GM19468 (cell line): ENCODE measurements at regions not wholly inside any gene's neighbourhood (a gene's known extent, or its start where the extent isn't known, plus 50 kb on each side); places are given as distances from the start of the nearest gene placed in this dataset.
"Not testable (repeated sequence)": the region's sequence is repeated elsewhere in the genome, so short reads cannot be mapped to it uniquely, and the experiment has no call there.

Experiments used
- ATAC-seq: cut with Tn5 transposase; IDR thresholded peaks from one replicate; pipeline ENCODE4 v1.9.1; 2021; ENCODE audit warnings: mild to moderate bottlenecking, moderate library complexity, moderate number of reproducible peaks; ENCODE audit not compliant: unreplicated experiment; ENCODE audit errors: extremely low read depth

GRCh38 chr5:92207151-92207550 lies 824.0 kb upstream of the ARRDC3 start:
- ATAC-seq, result no peak

GRCh38 chr5:92206681-92207080 lies 823.6 kb upstream of the ARRDC3 start:
- no peak for ATAC-seq

- ATAC-seq, result not testable (repeated sequence)
Observed at GRCh38 chr5:92199035-92199434, 815.9 kb upstream of the ARRDC3 start.

GRCh38 chr5:92181656-92182055 lies 798.5 kb upstream of the ARRDC3 start:
- ATAC-seq, result no peak

- no peak for ATAC-seq
Observed at GRCh38 chr5:92180391-92180790, 797.3 kb upstream of the ARRDC3 start.

GRCh38 chr5:92179651-92180050 lies 796.5 kb upstream of the ARRDC3 start:
- ATAC-seq, result no peak

- ATAC-seq, result no peak
Observed at GRCh38 chr5:92177926-92178487, 794.9 kb upstream of the ARRDC3 start.

- ATAC-seq, result no peak
Observed at GRCh38 chr5:92163906-92164305, 780.8 kb upstream of the ARRDC3 start.

- no peak for ATAC-seq
Observed at GRCh38 chr5:92147798-92148197, 764.7 kb upstream of the ARRDC3 start.

- ATAC-seq, result no peak
Observed at GRCh38 chr5:92147266-92147665, 764.1 kb upstream of the ARRDC3 start.

- no peak for ATAC-seq
Observed at GRCh38 chr5:92145852-92146251, 762.7 kb upstream of the ARRDC3 start.

- peak; percentile 40 for ATAC-seq
Observed at GRCh38 chr5:92144824-92145223, 761.7 kb upstream of the ARRDC3 start.

- ATAC-seq, result not testable (repeated sequence)
Observed at GRCh38 chr5:92132294-92132908, 749.3 kb upstream of the ARRDC3 start.

GRCh38 chr5:92126182-92126581 lies 743.1 kb upstream of the ARRDC3 start:
- ATAC-seq, result no peak

- no peak for ATAC-seq
Observed at GRCh38 chr5:92119110-92119509, 736.0 kb upstream of the ARRDC3 start.

- ATAC-seq, result no peak
Observed at GRCh38 chr5:92106808-92107207, 723.7 kb upstream of the ARRDC3 start.

GRCh38 chr5:92104126-92104525 lies 721.0 kb upstream of the ARRDC3 start:
- ATAC-seq, result no peak

GRCh38 chr5:92102313-92102712 lies 719.2 kb upstream of the ARRDC3 start:
- ATAC-seq, result no peak

GRCh38 chr5:92092239-92092638 lies 709.1 kb upstream of the ARRDC3 start:
- ATAC-seq, result no peak

- ATAC-seq, result no peak
Observed at GRCh38 chr5:92086059-92086811, 703.1 kb upstream of the ARRDC3 start.

- no peak for ATAC-seq
Observed at GRCh38 chr5:92081958-92082712, 699.0 kb upstream of the ARRDC3 start.
